T-helper 2 cell (primary cell): ENCODE measurements at regions not wholly inside any gene's neighbourhood (a gene's known extent, or its start where the extent isn't known, plus 50 kb on each side); places are given as distances from the start of the nearest gene placed in this dataset.

Experiments used
- DNase-seq, 5 experiments: peaks; one replicate each; pipeline versions ENCODE4 v3.0.0 to v3.0.0-alpha.2; 2012 to 2022

DNA sequence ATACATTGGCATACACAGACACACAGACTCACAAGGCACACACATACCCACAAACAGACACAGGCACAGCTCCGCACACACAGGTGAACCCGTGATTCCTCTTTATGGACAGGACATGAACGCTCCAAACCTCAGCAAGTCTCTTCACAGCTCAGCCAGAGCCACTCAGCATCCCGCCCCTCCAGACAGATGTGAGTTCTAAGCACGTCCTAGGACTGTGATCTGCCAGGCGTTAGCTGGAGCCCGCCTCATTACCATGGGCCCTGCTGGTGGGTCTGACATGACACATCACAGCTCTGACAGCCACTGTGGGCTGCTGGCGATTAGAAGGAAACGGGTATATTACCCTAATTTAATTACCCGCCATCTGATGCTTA lies 176.7 kb upstream of the PPP2R2D start:
- DNase-seq = no peak

DNA sequence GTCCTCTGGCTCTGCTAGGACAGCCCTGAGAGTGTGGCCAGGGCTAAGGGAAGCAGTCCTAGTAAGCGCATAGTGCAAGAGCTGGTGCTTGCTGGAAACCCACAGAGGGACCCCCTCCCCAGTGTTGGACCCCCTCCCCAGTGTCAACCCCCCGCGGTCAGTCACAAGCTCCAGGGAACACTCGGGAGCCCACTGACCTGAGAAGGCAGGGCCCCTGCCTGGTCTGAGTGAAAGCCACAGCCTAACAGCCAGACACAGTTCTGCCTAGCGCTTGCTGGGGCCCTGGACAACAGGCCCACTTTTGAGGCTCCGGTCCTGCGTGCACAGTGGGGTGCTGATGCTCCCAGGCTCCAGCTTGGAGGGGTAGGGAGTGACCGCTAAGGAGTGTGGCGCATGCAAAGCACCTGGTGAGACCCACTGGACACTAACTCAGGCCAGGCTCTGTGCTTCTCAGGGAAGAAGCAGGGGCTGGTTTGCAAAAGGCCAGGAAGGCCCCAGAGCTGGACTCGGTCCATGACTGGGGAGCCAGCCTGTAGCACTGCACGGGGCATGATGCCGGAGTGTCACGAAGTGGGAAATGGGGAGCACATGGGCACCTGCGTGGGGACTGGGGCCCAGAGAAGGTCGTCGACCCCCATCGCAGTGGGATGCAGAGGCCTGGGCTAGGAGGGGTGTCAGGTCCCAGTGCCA lies 175.8 kb upstream of the PPP2R2D start:
- DNase-seq = no peak

DNA sequence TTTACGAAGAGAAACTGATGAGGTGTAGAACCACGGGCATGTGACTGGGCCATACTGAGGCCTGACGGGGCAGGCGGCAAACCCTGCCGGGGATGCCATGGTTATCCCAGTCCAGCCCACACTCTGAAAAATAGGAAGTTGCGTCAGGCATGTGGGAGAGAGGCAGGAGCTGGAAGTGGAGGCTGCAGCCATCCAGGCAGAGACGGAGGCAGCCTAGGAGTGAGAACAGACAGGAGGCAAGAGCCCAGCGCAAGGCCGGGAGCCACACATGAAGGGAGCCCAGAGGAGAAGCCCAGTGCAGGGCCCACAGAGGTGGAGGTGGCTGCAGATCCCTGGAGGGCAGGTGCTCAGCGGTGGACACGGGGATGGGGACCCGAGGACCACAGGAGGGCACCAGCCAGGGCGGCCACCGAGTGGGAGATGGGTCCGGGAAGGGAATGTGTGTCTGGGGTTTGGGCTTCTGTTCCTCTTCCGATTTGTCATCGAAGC lies 175.2 kb upstream of the PPP2R2D start:
- DNase-seq = no peak

DNA sequence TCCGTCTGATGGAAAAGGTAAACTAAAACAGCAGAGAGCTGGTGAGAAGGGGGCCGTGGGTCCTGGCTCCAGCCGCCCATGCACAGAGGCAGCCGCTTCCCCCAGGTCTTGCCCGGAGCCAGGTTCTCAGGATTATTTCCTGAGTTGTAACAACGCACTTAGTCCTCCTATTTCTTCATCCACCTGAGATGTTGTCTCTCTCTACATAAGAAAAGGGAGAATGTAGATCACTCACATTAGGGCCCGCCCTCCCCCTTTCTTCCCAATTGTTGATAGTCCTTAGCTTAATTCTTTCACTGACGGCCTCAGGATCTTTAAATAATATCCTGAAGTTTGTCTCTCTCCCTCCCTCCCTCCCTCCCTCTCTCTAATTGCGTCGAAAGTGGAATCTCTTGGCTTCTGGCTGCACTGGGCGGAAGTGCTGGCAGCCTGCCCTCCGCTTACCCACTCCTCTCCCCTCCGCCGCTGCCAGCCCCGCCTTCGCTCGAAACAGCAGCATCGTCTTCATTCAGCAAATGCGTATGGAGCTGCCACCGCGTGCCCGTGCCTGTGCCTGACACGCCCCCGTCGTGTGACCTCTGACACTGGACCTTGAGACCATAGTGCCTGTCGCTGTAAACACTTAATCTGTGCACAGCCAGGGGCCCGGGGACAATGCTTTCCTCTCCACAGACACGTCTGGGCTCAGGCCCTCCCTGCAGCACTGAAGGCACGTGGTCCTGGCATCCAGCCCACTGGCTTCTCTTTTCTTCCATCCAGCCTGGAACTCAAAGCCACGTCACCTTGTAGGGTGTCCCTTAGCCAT lies 174.5 kb upstream of the PPP2R2D start:
- no peak for DNase-seq

DNA sequence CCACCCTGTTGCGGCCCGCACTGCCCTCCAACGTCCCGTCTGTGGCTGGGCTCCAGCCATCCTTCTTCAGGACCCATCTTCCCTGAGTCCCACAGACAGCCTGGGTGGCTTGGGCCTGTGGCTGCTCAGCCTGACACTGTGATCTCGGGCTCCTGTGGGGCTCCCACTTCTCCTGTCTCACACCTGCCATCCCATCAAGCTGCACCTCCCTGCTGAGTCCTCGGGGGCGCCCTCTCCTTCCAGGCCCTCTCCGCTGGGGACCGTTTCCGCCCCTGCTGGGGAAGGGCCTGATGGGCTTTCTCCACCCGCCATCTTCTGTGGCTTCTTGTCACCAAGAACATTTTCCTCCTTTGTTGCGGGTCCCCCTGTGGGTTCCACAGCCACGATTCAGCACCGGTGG lies 173.8 kb upstream of the PPP2R2D start:
- no peak for DNase-seq

DNA sequence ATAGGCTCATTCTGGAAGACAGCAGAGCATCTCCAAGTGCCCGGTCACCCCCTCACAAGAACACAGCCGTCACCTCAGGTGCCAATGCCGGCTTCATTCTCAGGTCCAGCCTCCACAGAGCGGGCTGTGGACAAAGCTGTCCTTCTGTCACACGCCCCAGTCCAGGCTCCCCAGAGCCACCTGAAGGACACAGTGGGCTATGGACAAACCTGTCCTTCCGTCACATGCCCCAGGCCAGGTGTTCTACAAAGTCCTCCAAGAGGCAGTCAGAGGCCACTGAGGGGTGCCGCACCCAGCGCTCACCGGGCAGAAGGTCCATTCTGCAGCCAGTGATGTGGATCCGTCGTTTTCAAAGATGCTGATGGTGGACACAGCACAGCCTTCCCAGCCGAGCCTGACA lies 173.2 kb upstream of the PPP2R2D start:
- DNase-seq = no peak

DNA sequence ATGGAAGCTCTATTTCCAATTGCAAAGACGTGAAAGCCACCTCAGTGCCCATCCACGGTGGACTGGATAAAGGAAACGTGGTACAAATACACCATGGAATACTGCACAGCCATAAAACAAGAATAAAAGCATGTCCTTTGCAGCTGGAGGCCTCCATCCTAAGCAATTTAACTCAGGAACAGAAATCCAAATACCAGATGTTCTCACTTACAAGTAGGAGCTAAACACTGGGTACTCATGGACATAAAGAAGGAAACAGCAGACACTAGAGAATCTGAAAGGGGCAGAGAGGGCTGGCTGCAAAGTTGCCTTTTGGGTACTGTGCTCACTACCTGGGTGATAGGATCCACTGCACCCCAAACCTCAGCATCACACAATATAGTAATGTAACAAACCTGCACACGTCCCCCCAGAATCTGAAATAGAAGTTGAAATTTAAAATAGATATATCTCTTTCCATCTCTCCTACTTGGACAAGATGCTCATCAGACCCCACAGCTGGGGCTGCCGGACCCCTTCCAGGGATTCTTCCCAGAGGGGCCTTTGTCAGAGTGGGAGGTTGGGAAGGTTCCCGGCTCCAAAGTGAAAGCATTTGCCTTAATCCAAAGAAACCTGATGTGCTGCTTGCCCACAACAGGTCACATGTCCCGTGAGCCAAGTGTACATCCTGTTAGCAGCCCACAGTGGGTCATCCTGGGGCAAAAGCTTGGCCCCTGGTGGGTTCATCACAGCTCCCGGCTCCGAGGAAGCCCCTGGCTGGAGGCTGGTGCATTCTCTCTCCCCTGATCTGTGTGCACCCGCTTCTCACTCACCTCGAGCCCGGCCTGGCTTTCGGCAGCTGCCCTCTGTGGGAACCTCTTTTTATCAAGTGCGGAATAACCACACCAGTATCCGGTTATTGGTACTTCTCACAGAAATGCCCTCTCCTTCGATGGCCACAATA lies 172.3 kb upstream of the PPP2R2D start:
- DNase-seq = no peak

DNA sequence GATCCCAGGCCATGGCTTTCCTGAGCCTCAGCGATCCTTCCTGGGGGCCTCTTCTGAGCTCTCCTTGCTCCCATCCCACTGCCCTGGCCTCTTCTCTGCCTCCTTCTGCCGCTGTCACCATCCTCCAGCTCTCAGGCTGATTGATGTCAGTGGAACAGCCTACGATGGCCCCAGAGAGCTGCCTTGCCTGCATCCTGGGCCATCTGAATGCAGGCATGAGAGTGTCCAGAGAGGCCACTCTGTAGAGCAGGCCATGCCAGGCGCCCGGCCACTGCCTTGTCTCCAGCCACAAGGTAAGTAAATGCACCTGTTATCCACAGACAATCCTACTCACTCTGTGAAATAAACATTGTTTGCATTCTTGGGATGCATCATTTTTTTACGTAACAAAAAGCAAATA lies 171.4 kb upstream of the PPP2R2D start:
- DNase-seq = no peak

DNA sequence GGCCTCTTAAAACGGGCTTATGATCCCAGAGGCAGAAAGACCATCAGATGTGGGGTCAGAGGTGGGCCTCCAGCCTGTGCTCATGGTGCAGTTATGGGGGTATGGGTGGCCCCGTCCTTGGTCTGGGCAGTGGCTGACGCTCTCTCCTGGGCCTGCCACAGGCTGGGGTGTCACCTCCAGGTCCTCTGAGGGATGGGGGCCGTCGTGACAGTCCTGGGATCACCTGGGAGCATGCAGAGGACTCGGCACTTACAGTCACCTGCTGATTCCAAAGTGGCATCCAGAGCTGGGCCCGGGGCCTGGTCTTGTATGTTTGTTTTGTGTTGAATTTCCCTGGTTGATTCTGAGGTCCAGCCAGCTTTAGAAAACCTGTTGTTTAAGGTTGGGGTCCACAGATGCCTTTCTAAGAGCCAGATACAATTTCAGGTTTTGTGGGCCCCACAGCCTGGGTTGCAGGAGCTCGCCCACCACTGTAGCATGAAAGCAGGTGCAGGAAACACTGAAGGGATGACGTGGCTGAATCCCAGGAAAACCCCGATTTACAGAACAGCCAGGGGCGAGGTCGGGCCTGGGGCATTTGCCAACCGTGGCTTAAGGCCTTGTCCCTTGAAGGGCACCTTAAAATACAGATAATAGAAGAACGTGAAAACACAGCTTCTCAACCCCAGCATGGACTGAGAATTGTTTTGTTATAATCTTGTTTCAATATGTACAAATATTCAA lies 170.7 kb upstream of the PPP2R2D start:
- no peak for DNase-seq

DNA sequence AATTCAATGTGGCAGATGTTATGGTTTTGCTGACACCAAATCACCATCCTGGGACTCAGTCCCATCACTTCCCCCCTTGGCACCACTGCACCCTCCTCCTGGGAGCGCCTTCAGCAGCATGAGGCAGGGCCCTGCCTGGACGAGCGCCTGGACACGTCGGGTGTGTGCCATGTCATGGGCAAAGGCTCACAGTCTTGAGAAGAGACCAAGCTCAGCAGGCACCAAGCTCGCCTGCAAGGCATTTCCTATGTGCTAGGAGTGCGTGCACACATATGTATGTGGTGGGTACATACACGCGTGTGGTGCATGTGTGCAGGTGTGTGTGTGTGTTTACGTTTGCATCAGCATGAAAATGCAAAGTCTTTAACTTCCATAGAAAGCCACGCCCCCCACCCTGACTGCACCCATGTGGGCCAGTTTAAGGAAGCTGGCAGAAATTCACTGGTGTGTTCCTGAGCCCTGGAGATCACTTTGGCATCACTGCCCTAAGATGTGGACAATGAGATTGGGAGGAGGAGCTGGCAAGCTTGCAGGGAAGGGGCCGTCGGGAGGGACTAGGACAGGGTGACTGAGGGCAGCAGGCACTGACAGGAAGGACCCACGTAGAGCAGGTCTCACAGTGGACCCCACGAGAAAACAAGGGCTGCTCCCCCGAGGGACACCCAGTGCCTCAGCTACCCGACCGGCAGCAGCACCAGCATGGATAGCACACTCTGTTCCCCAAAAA lies 169.9 kb upstream of the PPP2R2D start:
- DNase-seq = no peak

DNA sequence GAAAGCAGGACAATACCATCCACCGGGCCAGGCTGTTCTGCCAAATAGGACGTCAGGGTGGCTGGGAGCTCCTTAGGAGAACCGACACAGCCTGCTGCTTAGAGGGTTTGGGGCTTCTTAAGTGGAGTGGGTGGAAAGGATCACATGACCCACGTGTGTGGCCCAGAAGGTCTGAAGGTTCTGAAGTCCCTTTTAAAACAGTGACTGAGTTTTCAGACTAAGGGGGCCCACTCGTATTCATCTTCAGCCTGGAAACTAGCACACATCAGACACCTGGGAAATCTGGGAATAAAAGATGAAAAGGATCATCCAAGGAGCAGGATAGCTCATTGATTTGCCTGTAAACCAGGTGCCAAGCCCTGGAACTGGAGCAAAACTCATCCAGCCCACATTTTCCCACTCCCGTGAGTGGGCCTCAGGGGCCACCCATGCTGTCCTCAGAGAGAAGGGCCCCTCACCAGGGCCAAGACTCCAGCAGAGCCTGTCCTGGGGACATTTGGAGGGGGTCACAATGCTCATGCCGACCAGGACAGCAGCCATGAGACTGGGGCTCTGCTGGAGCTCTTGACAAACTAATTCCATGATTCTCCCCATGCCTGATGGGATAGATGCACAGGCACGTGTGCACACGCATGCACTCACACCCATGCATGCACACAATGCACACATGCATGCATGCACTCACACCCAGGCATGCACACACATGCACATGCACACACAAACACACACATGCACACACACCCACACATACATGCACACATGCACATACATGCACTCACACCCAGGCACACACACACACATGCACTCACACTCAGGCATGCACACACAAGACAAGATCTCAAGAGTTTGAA lies 168.8 kb upstream of the PPP2R2D start:
- no peak for DNase-seq

DNA sequence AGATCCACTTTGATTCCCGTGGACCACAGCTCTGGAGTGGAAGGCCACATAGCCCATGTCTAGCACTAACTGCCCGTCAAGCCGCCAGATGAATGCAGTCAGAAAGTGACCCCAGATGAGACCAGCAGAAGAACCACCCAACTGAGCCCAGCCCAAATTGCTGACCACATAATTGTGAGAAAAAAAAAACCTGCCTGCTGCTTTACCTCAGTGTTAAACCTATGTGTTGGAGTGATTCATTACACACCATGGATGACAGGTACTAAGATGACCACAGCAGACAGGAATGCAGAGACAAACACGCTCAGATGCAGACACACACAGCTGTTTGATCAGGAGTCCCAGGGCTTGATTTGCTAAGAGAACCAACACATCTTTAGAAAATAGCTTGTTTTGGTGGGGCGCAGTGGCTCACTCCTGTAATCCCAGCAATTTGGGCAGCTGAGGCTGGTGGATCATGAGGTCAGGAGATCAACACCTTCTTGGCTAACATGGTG lies 168.1 kb upstream of the PPP2R2D start:
- no peak for DNase-seq

DNA sequence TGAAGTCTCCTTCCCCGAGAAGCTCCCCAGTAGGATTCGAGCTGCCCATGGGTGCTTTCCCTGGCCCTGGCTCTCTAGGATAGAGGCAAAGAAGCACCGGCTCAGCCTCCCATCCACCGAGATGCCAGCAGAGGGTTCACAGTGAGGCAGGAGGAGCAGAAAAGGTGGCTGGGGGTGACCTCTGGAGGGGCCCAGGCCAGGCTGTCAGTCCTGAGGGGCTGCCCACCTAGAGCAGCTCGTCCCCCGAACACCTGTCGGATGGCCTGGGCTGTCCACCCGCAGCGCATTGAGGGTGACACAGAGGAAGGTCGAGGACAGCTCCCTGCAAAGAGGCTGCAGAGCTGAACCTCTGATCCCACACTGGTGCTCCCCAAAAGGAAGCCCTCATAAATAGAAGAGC lies 167.2 kb upstream of the PPP2R2D start:
- DNase-seq = no peak

DNA sequence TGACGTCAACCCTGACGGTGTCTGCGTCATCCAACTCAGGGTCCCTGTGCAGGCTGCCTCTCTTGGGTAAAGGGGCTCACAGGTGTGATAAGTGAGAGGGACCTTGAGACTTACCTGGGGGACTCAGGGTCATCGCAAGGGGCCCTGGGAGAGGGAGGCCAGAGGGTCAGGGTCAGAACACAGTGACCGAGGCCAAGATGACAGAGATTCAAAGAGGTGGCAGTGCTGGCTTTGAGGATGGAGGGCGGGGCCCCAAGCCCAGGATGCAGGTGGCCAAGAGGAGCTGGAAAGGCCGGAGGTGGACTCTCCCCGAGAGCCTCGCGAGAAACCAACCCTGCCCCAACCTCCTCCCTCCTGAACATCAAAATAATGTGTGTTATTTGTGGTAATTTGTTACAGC lies 165.2 kb upstream of the PPP2R2D start:
- DNase-seq = no peak

DNA sequence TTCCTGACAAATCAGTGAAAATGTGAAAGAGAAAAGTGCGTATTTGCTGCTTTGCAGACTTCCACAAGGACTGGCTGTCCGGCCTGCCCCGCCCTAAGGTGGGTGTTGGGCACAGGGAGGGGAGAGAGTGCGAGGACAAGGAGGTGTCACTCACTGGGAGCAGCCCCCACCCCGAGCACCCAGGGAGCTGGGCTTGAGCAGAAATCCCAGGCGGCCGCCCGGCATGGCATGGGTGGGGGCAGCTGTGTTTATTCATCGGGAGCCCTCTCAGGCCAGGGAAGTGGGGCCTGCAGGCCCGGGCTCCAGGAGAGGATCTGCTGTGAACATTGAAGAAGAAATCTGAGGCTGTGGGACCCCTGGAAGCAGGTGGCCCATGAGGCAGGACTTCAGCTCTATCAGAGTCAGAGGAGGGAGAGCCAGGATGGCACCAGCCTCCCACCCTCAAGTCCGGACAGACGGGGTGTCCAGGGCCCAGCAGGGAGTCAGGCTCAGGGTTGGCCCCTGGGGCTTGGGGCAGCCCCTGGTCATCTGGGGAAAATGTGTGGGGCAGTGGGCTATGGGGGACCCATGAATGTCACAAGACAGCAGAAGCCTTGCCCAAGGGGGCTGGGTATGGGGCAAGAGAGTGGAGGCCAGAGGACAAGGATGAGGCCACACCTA lies 164.4 kb upstream of the PPP2R2D start:
- DNase-seq = no peak

DNA sequence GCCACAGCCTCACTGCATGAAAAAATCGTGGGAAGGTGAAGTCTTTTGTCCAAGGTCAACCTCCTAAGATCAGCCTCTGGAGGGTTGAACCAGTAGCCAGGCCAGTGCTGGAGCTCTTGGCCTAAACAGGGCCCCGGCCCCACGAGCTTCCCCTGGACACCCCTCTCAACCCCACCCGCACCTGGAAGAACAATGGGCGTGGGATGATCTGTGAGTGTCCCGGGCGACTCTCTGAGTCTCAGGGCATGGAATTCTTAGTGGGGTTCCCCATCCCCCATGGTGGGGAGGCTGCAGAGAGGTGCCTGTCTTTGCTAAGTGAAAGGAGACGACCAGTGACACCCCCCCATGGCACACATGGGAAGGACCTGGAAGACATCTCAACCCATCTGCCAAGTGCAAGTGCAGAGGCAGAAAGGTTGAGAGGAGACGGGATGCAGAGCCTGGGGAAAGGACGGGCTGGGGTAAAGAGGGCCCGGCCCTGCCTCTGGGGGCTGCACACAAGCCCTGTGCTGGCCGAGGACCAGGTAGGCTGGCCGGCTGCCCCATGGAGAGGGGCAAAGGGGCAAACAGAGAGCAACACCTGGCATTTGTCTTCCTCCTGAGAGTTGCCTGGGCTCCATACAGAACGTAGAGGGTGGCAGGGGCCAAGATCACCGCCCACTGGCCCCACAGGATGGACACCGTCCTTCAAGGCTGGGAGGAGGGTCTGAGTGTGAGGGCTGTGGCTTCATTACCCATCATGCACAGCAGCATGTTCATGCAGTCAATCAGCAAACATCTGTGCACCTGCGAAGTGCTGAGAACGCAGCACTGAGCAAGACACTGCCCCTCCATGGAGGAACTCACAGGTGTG lies 163.0 kb upstream of the PPP2R2D start:
- no peak for DNase-seq

DNA sequence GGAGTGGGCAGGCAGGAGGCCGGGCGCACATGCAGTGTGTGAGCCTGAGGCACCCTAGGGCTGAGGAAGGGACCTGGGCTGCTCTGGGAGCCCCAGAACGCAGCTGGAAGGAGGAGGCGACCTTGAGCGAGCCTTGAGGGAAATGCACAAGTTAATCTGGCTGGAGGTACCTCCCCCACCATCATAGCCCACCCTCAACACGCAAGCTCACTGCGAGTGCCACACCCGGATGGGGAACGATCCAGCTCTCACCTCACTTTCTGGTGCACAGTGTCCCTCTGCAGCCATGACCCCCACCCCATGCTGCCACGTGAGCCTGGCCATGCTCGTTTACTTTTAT lies 162.4 kb upstream of the PPP2R2D start:
- no peak for DNase-seq

DNA sequence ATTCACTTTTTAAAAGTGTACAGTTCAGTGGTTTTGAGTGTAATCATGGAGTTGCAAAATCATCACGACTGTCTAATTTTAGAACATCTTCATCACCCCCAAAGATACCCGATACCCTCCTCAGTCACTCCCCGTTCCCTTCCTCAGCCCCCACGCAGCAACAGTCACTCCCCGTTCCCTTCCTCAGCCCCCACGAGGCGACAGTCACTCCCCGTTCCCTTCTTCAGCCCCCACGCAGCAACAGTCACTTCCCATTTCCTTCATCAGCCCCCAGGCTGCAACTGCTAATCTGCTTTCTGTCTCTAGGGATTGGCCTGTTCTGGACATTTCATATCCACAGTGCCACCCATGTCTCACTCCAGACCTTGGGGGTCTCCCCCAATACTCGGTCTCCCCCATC lies 161.6 kb upstream of the PPP2R2D start:
- DNase-seq = no peak

DNA sequence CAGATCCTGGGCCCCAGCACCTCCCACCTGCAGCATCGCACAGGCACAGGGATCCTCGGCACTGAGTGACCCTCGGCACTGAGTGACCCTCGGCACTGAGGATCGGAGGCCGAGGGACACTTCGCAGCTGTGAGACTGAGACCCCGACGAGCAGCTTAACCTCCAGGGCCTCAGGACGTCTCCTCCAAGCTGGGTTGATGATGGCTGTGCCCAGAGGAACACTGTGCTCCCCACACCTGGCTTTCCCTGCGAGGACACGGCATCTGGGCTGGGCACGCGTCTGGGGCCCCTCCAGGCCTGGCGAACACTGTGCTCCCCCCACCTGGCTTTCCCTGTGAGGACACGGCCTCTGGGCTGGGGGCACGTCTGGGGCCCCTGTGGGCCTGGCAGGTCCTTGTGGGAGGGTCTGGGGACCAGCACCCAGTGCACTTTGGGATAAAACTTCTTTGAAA lies 158.3 kb upstream of the PPP2R2D start:
- DNase-seq = no peak
